GM23338 (cell line): ENCODE measurements at regions not wholly inside any gene's neighbourhood (a gene's known extent, or its start where the extent isn't known, plus 50 kb on each side); places are given as distances from the start of the nearest gene placed in this dataset.

ENCODE experiments used
- ATAC-seq: fragments of 200-7000 bp; cut with Tn5 transposase; 3 replicates; pipeline ENCODE4 v1.9.1; 2020
- DNase-seq: peaks from one replicate; pipeline ENCODE4 v3.0.0-alpha.2; 2015; ENCODE audit warnings: low spot score
- H2AFZ ChIP-seq: fragments of 200-600 bp; sonication (generic); 2 replicates; pipeline ENCODE4 v1.8.0; 2016; ENCODE audit warnings: antibody characterized with exemption, mild to moderate bottlenecking, moderate library complexity
- H3F3A ChIP-seq: fragments of 200-600 bp; sonication (generic); replicated peaks from 2 replicates; pipeline ENCODE4 v1.8.0; 2017; ENCODE audit warnings: antibody characterized with exemption, mixed run types, low read depth
- H3K27ac ChIP-seq: fragments of 200-600 bp; sonication (generic); 2 replicates; pipeline ENCODE4 v1.6.1; 2016; ENCODE audit warnings: low read depth
- H3K27me3 ChIP-seq: fragments of 200-600 bp; sonication (generic); 2 replicates; pipeline ENCODE4 v1.8.0; 2016; ENCODE audit warnings: mild to moderate bottlenecking, mixed run types, moderate library complexity; ENCODE audit not compliant: insufficient read depth
- H3K36me3 ChIP-seq: fragments of 200-600 bp; sonication (generic); 2 replicates; pipeline ENCODE4 v1.8.0; 2016; ENCODE audit warnings: mild to moderate bottlenecking; ENCODE audit not compliant: insufficient read depth
- H3K4me1 ChIP-seq: fragments of 200-600 bp; sonication (generic); 2 replicates; pipeline ENCODE4 v1.8.0; 2016; ENCODE audit warnings: mild to moderate bottlenecking, moderate library complexity; ENCODE audit not compliant: insufficient read depth
- H3K4me2 ChIP-seq: fragments of 200-600 bp; sonication (generic); 2 replicates; pipeline ENCODE4 v1.7.1; 2017; ENCODE audit warnings: mixed run types
- H3K4me3 ChIP-seq: fragments of 200-600 bp; sonication (generic); 2 replicates; pipeline ENCODE4 v1.6.1; 2016; ENCODE audit warnings: mixed run types
- H3K79me2 ChIP-seq: fragments of 200-600 bp; sonication (generic); replicated peaks from 2 replicates; pipeline ENCODE4 v1.8.0; 2017; ENCODE audit warnings: mild to moderate bottlenecking; ENCODE audit not compliant: insufficient read depth
- H3K9me2 ChIP-seq: fragments of 200-600 bp; sonication (generic); 2 replicates; pipeline ENCODE4 v1.8.0; 2017; ENCODE audit not compliant: insufficient read depth
- H4K20me1 ChIP-seq: fragments of 200-600 bp; sonication (generic); replicated peaks from 2 replicates; pipeline ENCODE4 v1.8.0; 2017; ENCODE audit warnings: mild to moderate bottlenecking; ENCODE audit not compliant: insufficient read depth
- H3K27ac Mint-ChIP-seq: 2 replicates; pipeline ENCODE4 v1.8.0; 2020; ENCODE audit warnings: inconsistent platforms, mild to moderate bottlenecking, moderate library complexity, mixed read lengths
- H3K27me3 Mint-ChIP-seq: 3 replicates; pipeline ENCODE4 v1.8.0; 2022; ENCODE audit warnings: low read depth, mild to moderate bottlenecking, moderate library complexity, mixed read lengths, inconsistent platforms; ENCODE audit not compliant: insufficient read depth, poor library complexity
- H3K36me3 Mint-ChIP-seq: 3 replicates; pipeline ENCODE4 v1.8.0; 2021; ENCODE audit warnings: low read depth, mild to moderate bottlenecking, inconsistent platforms, moderate library complexity, mixed read lengths
- H3K4me1 Mint-ChIP-seq: 3 replicates; pipeline ENCODE4 v1.8.0; 2020; ENCODE audit warnings: mild to moderate bottlenecking, inconsistent platforms, mixed read lengths
- H3K4me3 Mint-ChIP-seq: 3 replicates; pipeline ENCODE4 v1.8.0; 2021; ENCODE audit warnings: moderate library complexity, mild to moderate bottlenecking, inconsistent platforms, mixed read lengths
- H3K9me3 Mint-ChIP-seq: 3 replicates; pipeline ENCODE4 v1.8.0; 2020; ENCODE audit warnings: moderate library complexity, mild to moderate bottlenecking, inconsistent platforms, mixed read lengths
- CREB1 ChIP-seq: fragments of 250-450 bp; sonication (Bioruptor Pico); IDR thresholded peaks from 2 replicates; pipeline ENCODE4 v1.5.0; 2020; ENCODE audit warnings: low read depth, mild to moderate bottlenecking, moderate library complexity
- ETS1 ChIP-seq: IDR thresholded peaks from 2 replicates; pipeline ENCODE4 v1.6.1; 2016; ENCODE audit warnings: antibody characterized with exemption
- EZH2 ChIP-seq: fragments of 200-600 bp; sonication (generic); IDR thresholded peaks from one replicate; pipeline ENCODE4 v1.8.0; 2017; ENCODE audit warnings: antibody characterized with exemption, mild to moderate bottlenecking, low read depth; ENCODE audit not compliant: unreplicated experiment
- EZH2phosphoT487 ChIP-seq: fragments of 200-600 bp; sonication (generic); IDR thresholded peaks from one replicate; pipeline ENCODE4 v1.8.1; 2018; ENCODE audit warnings: antibody characterized with exemption; ENCODE audit not compliant: unreplicated experiment
- JUNB ChIP-seq: IDR thresholded peaks from one replicate; pipeline ENCODE4 v1.6.1; 2016; ENCODE audit warnings: antibody characterized with exemption; ENCODE audit not compliant: unreplicated experiment
- NANOG ChIP-seq: IDR thresholded peaks from 2 replicates; pipeline ENCODE4 v1.6.1; 2016; ENCODE audit warnings: antibody characterized with exemption, borderline replicate concordance
- POLR2AphosphoS5 ChIP-seq: IDR thresholded peaks from 2 replicates; pipeline ENCODE4 v1.6.1; 2016; ENCODE audit warnings: antibody characterized with exemption, low read depth
- REST ChIP-seq: IDR thresholded peaks from one replicate; pipeline ENCODE4 v1.6.1; 2018; ENCODE audit warnings: antibody characterized with exemption; ENCODE audit not compliant: unreplicated experiment
- STAT1 ChIP-seq: IDR thresholded peaks from one replicate; pipeline ENCODE4 v1.6.1; 2016; ENCODE audit warnings: antibody characterized with exemption; ENCODE audit not compliant: unreplicated experiment
- ZNF114 ChIP-seq: fragments of 250-450 bp; sonication (Bioruptor Pico); IDR thresholded peaks from 2 replicates; pipeline ENCODE4 v1.5.0; 2020; ENCODE audit warnings: mild to moderate bottlenecking, moderate library complexity
- ZNF331 ChIP-seq: fragments of 250-450 bp; sonication (Bioruptor Pico); IDR thresholded peaks from 2 replicates; pipeline ENCODE4 v1.5.0; 2020; ENCODE audit warnings: low read depth, mild to moderate bottlenecking, moderate library complexity
- ZNF462 ChIP-seq: fragments of 250-450 bp; sonication (Bioruptor Pico); IDR thresholded peaks from 2 replicates; pipeline ENCODE4 v1.5.0; 2020; ENCODE audit warnings: mild to moderate bottlenecking, moderate library complexity
- TF ChIP-seq, protein P1 (sequence below), 2 experiments: fragments of 200-600 bp in 1 of 2; sonication (generic) in 1 of 2; conservative IDR thresholded peaks; 2 replicates each; pipeline versions ENCODE4 v1.5.1 to v1.6.1; 2016 to 2017; ENCODE audit warnings: antibody characterized with exemption in 2 of 2, low read depth in 2 of 2, mild to moderate bottlenecking in 2 of 2, moderate library complexity in 1 of 2

GRCh38 chr2:121965661-121966060 is 210.2 kb downstream of the TSN start:
- Histone ChIP-seq H3K27me3 (no peaks in the 10 kb centered on the region), H4K20me1 (no peaks in the 10 kb centered on the region), H3K4me1 (no peaks in the 10 kb centered on the region), H2AFZ (0 out of 2 replicates have a peak overlapping the region, but pooled peaks have one; percentile 32), H3K4me2 (no peak overlapping the region), H3K36me3 (no peaks in the 10 kb centered on the region), H3K79me2 (no peaks in the 10 kb centered on the region), H3F3A (no peaks in the 10 kb centered on the region), H3K9me2 (0 out of 2 replicates have a peak, but pooled peaks cover 3% of the 10 kb centered on the region), H3K4me3 (no peak overlapping the region), H3K27ac (no peak overlapping the region)
- H3K27ac Mint-ChIP-seq: no peak overlapping the region
- no peaks in the 10 kb centered on the region for H3K27me3 Mint-ChIP-seq
- no peak overlapping the region for H3K4me3 Mint-ChIP-seq
- DNase-seq: no peak
- no peaks in the 10 kb centered on the region for H3K36me3 Mint-ChIP-seq
- peaks cover 7% of the 10 kb centered on the region for H3K4me1 Mint-ChIP-seq
- TF ChIP-seq ZNF331 (CRISPR knock-in tag): no peak
- no peak for TF ChIP-seq NANOG
- TF ChIP-seq, protein P1, sequence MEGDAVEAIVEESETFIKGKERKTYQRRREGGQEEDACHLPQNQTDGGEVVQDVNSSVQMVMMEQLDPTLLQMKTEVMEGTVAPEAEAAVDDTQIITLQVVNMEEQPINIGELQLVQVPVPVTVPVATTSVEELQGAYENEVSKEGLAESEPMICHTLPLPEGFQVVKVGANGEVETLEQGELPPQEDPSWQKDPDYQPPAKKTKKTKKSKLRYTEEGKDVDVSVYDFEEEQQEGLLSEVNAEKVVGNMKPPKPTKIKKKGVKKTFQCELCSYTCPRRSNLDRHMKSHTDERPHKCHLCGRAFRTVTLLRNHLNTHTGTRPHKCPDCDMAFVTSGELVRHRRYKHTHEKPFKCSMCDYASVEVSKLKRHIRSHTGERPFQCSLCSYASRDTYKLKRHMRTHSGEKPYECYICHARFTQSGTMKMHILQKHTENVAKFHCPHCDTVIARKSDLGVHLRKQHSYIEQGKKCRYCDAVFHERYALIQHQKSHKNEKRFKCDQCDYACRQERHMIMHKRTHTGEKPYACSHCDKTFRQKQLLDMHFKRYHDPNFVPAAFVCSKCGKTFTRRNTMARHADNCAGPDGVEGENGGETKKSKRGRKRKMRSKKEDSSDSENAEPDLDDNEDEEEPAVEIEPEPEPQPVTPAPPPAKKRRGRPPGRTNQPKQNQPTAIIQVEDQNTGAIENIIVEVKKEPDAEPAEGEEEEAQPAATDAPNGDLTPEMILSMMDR (conservative IDR thresholded peaks at IDR 0.05; ENCODE audit: low read depth in 2 of 2): no peak
- no peak for TF ChIP-seq CREB1 (CRISPR knock-in tag)
- TF ChIP-seq ETS1: no peak
- no peak for TF ChIP-seq ZNF114 (CRISPR knock-in tag)
- TF ChIP-seq REST: no peak
- TF ChIP-seq JUNB: no peak
- no peak for TF ChIP-seq POLR2AphosphoS5
- TF ChIP-seq STAT1: no peak
- no peak for TF ChIP-seq EZH2phosphoT487
- no peak for TF ChIP-seq EZH2
- no peak for TF ChIP-seq ZNF462 (CRISPR knock-in tag)
- H3K9me3 Mint-ChIP-seq: no peaks in the 10 kb centered on the region
- ATAC-seq: no peak
